Loucy (cell line): ENCODE measurements at regions not wholly inside any gene's neighbourhood (a gene's known extent, or its start where the extent isn't known, plus 50 kb on each side); places are given as distances from the start of the nearest gene placed in this dataset.

ENCODE experiments used
- EZH2phosphoT487 ChIP-seq: fragments of 200-600 bp; IDR thresholded peaks from 2 replicates; pipeline ENCODE4 v1.6.1; 2018; ENCODE audit warnings: antibody characterized with exemption, mild to moderate bottlenecking, moderate library complexity, borderline replicate concordance
- TF ChIP-seq, protein P1 (sequence below): fragments of 200-600 bp; sonication (generic); conservative IDR thresholded peaks from 2 replicates; pipeline ENCODE4 v1.5.1; 2014; ENCODE audit warnings: mild to moderate bottlenecking, antibody characterized with exemption, low read length

DNA sequence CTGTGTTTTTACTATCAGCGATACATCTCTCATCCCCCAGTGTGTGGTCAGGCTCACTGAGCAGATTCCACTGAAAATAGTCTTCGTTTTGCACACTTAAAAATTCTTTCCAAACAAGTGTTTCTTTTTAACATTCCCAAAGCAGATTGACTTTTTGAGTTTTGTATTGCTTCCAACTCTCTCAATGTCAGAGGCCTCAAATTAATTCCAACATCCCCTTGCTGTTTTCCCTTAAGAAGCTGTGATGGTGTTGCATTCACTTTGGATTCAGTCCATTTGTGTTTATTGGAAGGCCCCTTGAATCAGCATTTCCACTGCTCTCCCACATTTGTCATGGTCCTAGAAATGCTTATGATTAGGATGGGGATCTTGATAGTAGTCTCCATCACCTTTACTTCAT is 228.7 kb downstream of the KCNRG start:
- TF ChIP-seq, protein P1, sequence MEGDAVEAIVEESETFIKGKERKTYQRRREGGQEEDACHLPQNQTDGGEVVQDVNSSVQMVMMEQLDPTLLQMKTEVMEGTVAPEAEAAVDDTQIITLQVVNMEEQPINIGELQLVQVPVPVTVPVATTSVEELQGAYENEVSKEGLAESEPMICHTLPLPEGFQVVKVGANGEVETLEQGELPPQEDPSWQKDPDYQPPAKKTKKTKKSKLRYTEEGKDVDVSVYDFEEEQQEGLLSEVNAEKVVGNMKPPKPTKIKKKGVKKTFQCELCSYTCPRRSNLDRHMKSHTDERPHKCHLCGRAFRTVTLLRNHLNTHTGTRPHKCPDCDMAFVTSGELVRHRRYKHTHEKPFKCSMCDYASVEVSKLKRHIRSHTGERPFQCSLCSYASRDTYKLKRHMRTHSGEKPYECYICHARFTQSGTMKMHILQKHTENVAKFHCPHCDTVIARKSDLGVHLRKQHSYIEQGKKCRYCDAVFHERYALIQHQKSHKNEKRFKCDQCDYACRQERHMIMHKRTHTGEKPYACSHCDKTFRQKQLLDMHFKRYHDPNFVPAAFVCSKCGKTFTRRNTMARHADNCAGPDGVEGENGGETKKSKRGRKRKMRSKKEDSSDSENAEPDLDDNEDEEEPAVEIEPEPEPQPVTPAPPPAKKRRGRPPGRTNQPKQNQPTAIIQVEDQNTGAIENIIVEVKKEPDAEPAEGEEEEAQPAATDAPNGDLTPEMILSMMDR: no peak
- TF ChIP-seq EZH2phosphoT487: no peak
